GM19025 (cell line): ENCODE measurements at regions not wholly inside any gene's neighbourhood (a gene's known extent, or its start where the extent isn't known, plus 50 kb on each side); places are given as distances from the start of the nearest gene placed in this dataset.
"Not testable (repeated sequence)": the region's sequence is repeated elsewhere in the genome, so short reads cannot be mapped to it uniquely, and the experiment has no call there.

ENCODE experiments used
- ATAC-seq: cut with Tn5 transposase; IDR thresholded peaks from one replicate; pipeline ENCODE4 v1.9.1; 2021; ENCODE audit warnings: mild to moderate bottlenecking, low read depth, moderate library complexity; ENCODE audit not compliant: unreplicated experiment

DNA sequence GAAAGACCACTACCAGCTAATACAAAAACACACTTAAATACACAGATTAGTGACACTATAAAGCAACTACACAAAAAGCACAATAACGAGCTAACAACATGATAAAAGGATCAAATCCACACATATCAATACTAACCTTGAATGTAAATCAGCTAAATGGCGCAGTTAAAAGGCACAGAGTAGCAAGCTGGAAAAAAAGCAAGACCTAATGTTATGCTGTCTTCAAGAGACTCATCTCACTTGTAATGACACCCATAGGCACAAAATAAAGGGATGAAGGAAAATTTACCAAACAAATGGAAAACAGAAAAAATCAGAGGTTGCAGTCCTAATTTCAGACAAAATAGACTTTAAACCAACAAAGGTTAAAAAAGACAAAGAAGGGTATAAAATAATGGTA, 86.3 kb downstream of the NUS1 start:
- ATAC-seq: no peak

DNA sequence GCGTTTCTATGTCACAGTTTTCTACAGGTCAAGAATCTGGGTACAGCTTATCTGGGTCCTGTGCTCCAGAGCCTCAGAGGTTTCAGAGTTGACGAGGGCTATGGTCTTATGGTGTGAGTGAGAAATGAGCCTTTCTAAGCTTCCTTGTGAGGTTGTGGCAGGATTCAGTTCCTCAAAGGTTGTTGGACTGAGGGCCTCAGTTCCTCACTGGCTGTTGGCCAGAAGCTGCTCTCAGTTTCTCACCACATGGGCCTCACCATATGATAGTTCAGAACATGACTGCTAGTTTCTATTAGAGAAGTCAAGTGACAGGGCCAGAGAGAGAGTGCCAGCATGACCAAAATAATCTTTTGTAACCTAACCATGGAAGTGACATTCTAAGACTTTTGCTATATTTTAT, 96.1 kb downstream of the NUS1 start:
- ATAC-seq: peak; percentile 93

DNA sequence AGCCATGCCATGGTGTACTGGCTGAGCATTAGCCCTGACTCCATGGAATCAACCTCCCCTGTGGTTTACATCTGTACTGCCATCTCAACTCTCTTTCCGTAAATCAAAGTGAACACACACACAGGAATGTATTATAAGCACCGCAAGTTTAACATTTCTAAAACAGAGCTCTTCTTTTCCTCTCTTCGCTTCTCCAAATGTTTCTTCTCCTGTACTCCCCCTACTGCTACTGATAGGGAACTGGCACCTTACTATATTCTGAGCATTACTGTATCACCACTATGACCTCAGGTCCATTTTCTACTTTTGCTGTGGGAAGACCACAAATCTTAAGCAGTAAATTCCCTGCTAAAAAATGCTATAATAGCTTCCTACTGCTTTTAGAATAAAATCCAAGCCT, 101.2 kb downstream of the NUS1 start:
- no peak for ATAC-seq

DNA sequence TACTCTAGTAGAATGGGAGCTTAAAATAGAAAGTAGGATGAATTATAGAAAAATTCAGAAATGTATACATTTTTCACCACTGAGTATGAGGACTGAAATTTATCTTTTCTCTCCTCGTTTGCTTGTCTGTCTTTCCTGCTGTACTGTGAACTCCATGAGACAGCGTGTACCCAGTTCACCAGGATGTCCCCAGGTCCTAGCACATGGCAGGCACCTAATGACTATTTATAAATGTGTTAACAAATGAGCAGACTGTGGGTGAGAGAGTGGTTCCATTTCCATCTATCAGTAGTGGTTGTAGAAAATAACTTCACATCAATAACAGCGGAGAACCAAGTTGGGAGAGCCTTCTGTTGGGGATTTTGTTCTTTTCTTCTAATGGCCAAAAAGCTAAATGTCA, 106.3 kb downstream of the NUS1 start:
- no peak for ATAC-seq

DNA sequence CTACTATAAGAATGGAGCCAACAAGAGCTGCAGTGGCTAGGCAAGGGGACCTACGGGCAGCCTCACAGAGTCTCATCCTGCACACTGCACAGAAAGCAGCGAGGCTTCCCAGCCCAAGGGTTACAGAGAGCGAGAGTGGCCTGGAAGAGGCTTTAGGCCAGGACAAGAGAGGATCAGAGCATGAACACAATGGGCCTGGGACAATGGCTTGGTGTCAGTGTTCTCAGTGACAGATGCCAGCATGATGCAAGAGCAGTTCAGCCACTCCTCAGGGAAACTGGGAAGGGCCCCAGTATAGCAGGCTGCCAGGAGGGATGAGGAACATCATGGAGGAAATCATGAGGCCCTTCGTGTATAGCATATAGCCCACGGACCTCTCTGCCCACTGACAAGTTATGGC, 108.0 kb downstream of the NUS1 start:
- no peak for ATAC-seq

DNA sequence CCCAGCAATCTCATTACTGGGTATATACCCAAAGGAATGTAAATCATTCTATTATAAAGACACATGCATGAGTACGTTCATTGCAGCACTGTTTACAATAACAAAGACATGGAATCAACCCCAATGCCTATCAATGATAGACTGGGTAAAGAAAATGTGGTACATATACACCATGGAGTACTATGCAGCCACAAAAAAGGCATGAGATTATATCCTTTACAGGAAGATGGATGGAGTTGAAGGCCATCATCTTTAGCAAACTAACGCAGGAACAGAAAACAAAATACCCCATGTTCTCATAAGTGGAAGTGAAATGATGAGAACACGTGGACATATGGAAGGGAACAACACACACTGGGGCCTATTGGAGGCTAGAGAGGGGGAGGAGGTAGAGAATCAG, 115.7 kb downstream of the NUS1 start:
- no peak for ATAC-seq

DNA sequence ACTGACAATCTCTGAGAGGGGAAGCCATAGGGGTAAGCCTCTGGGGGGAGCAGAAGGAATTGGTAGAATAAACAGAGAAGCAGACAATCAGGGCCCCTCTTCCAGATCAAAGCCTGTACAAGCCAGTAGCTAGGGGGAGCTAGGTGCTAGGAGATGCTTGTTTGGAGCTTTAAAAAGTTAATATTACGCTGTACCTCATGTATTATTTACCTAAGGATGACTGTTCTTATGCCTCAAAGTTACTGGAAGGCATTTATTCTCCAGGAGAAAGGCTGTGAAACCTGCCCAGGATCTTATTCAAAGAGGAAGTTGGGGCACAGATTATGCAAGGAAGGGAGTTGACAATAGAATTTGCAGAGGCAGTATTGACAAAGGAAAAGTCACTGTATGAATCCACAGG, 111.8 kb upstream of the SLC35F1 start:
- no peak for ATAC-seq

DNA sequence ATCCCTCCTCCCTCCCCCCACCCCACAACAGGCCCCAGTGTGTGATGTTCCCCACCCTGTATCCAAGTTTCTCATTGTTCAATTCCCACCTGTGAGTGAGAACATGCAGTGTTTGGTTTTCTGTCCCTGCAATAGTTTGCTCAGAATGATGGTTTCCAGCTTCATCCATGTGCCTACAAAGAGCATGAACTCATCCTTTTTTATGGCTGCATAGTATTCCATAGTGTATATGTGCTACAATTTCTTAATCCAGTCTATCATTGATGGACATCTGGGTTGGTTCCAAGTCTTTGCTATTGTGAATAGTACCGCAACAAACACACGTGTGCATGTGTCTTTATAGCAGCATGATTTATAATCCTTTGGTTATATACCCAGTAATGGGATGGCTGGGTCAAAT, 108.2 kb upstream of the SLC35F1 start:
- not testable (repeated sequence) for ATAC-seq

DNA sequence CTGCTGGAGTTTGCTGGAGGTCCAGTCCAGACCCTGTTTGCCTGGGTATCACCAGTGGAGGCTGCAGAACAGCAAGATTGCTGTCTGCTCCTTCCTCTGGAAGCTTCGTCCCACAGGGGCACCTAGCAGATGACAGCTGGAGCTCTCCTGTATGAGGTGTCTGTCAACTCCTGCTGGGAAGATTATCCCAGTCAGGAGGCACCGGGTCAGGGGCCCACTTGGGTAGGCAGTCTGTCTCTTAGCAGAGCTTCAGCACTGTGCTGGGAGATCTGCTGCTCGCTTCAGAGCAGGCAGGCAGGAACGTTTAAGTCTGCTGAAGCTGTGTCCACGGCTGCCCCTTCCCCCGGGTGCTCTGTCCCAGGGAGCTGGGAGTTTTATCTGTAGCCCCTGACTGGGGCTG, 96.8 kb upstream of the SLC35F1 start:
- ATAC-seq: no peak

DNA sequence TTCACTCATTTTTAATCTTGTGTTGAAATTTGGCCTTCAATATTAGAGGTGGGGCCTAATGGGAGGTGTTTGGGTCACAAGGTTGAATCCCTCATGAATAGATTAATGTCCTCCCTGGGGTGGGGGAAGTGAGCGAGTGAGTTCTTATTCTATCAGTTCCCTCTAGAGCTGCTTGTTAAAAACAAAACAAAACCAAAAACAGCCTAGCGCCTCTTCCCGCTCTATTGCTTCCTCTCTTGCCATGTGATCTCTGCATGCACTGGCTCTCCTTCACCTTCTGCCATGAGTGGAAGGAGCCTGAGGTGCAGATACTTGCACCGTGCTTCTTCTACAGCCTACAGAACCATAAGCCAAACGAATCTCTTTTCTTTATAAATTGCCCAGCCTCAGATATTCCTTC, 89.6 kb upstream of the SLC35F1 start:
- no peak for ATAC-seq

DNA sequence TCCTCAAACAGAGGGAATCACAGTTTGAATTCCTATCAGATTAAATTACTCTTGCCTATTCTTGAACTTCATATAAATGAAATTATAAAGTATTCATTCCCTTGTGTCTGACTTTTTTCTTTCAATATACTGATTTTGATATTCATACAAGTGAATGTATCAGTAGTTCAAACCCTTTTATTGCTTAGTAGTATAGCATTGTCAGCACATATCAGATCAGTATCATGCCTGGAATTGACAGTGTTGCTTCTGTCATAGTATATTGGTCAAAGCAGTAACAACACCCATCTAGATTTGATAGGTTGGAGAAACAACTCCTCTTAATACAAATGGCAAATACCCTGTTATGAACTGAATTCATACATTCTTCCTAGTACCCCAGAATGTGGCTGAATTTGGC, 89.1 kb upstream of the SLC35F1 start:
- ATAC-seq: no peak

DNA sequence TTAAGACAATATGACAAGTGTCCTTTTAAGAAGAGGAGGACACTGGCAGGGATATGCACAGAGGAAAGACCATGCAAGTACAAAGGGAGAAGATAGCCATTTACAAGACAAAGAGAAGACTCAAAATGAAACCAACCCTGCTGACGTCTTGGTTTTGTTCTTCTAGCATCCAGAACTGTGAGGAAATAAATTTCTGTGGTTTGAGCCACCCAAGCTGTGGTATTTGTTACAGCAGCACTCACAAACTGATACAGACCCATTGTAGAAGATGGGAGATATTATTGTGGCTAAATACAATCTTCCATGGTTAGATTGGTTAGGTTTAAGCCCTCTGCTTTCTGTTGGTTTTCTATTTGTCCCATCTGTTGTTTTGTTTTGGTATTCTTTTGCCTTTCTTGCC, 88.6 kb upstream of the SLC35F1 start:
- ATAC-seq: no peak

DNA sequence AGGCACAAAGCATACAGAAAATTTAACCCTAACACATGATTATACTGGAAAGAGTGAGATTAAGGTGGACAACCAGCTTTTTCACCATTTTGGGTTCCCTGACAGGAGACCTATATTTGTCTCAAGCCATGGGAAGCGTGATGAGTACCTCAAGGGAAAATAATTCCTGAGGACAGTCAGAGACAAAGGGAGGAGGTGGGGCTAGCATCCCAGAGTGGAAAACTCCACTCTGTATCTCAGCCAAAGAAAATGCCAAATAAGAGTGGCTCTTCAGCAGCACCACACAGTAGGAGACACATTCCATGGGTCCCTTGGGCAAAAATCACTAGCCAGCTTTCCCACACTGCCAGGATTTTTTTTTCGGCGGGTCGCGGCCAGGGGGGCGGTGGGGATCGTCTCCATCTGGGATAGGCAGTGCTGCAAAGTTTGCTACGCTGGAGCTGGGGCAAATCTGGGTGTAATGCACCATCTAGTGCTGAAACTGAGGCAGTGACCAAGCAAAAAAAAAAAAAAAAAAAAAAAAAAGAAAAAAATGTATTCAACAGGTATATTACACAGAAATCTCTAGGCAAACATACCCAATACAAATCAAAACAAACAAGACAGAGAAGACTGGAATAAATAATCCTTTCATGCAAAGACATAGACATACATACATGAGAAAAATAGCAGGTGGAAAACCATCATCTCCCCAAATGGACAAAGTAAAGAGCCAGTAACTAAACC, 77.3 kb upstream of the SLC35F1 start:
- no peak for ATAC-seq

DNA sequence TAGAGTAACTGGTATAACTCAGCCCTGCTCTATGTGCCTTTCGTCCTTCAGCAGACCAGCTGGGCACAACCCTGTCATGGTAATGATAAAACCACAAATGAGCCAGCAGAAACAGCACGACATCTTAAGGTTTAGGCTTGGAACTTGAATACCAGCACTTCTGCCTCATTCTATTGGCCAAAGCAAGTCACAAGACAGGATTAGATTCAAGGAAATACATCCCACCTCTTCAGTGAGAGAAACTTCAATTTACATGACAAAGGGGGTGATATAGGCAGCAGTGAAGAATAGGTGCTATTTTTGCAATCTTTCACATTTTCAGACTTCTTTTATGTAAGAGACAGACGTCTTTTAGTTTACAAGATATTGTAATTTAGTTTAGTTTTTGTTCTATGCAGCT, 69.8 kb upstream of the SLC35F1 start:
- ATAC-seq: no peak

DNA sequence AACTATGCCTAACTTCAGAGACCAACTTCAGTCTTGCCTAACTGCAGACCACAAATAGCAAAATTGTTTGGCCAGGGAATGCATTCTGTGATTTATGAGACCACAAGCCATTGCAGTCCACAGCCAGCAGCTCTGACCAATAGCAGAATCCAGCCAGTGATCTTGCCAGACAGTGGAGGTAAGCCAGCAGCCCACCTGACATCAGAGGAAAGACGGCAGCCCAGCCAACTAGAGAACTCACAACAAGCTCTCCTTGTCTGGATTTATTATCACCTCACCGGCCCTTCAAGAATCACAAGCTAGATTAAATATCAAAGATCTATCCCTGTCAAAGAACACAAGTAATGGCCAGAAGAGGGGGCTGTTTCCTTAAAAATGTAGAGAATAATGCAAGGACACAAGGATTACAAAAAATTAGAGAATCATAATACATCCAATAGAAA, 66.5 kb upstream of the SLC35F1 start:
- ATAC-seq: no peak

DNA sequence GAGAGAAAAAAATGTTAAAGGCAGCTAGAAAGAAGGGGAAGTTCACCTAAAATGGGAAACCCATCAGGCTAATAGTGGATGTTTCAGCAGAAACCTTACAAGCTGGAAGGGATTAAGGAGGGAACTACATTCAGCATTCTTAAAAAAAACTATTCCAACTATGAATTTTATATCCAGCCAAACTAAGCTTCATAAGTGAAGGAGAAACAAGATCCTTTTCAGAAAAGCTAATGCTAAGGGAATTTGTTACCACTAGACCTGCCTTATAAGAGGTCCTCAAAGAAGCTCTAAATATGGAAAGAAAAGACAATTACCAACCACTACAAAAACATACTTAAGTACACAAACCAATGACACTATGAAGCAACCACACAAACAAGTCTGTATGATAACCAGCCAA, 59.2 kb upstream of the SLC35F1 start:
- ATAC-seq: no peak

DNA sequence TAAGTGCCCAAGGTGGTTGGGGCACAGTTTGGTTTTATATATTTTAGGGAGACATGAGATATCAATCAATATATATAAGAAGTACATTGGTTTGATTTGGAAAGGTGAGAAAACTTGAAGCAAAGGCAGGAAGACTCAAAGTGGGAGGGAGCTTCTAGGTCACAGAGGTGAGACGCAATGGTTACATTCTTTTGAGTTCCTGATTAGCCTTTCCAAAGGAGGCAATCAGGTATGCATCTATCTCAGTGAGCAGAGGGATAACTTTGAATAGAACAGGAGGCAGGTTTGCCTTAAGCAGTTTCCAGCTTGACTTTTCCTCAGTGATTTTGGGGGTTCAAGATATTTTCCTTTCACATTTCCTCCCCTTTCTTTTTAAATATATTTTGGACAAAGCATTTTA, 58.0 kb upstream of the SLC35F1 start:
- ATAC-seq: no peak
